DOHH2 (cell line): ENCODE measurements at regions not wholly inside any gene's neighbourhood (a gene's known extent, or its start where the extent isn't known, plus 50 kb on each side); places are given as distances from the start of the nearest gene placed in this dataset.

Experiments
- EZH2phosphoT487 ChIP-seq: fragments of 200-600 bp; sonication (generic); IDR thresholded peaks from 2 replicates; pipeline ENCODE4 v1.6.1; 2017; ENCODE audit warnings: borderline replicate concordance, mild to moderate bottlenecking, antibody characterized with exemption, low read length, moderate library complexity, mixed read lengths
- TF ChIP-seq, protein P1 (sequence below): fragments of 200-600 bp; sonication (generic); IDR thresholded peaks from one replicate; pipeline ENCODE4 v1.5.1; 2014; ENCODE audit warnings: antibody characterized with exemption, mild to moderate bottlenecking, low read depth, low read length; ENCODE audit not compliant: poor library complexity, severe bottlenecking

DNA sequence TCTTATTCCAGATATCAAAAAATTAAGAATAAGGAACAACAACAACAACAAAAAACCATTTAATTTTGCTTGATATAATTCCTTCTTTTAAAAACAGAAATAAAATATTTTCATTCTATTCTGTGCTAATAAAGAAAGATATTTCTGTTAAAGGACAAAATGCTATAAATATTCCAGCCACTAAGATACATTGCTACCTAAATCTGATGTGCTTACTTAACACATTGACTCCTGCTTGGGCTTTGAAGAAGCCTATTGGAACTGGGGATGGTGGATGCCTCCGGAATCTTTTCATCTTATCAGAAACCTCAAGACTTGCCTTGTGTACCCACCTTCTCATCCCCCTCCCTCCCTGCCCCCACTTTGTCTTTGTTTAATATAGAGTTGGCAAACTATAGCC lies 320.2 kb downstream of the MEX3B start:
- TF ChIP-seq EZH2phosphoT487: no peak
- TF ChIP-seq, protein P1, sequence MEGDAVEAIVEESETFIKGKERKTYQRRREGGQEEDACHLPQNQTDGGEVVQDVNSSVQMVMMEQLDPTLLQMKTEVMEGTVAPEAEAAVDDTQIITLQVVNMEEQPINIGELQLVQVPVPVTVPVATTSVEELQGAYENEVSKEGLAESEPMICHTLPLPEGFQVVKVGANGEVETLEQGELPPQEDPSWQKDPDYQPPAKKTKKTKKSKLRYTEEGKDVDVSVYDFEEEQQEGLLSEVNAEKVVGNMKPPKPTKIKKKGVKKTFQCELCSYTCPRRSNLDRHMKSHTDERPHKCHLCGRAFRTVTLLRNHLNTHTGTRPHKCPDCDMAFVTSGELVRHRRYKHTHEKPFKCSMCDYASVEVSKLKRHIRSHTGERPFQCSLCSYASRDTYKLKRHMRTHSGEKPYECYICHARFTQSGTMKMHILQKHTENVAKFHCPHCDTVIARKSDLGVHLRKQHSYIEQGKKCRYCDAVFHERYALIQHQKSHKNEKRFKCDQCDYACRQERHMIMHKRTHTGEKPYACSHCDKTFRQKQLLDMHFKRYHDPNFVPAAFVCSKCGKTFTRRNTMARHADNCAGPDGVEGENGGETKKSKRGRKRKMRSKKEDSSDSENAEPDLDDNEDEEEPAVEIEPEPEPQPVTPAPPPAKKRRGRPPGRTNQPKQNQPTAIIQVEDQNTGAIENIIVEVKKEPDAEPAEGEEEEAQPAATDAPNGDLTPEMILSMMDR: no peak
